ENCODE measurements at regions not wholly inside any gene's neighbourhood (a gene's known extent, or its start where the extent isn't known, plus 50 kb on each side); places are given as distances from the start of the nearest gene placed in this dataset.

DNA sequence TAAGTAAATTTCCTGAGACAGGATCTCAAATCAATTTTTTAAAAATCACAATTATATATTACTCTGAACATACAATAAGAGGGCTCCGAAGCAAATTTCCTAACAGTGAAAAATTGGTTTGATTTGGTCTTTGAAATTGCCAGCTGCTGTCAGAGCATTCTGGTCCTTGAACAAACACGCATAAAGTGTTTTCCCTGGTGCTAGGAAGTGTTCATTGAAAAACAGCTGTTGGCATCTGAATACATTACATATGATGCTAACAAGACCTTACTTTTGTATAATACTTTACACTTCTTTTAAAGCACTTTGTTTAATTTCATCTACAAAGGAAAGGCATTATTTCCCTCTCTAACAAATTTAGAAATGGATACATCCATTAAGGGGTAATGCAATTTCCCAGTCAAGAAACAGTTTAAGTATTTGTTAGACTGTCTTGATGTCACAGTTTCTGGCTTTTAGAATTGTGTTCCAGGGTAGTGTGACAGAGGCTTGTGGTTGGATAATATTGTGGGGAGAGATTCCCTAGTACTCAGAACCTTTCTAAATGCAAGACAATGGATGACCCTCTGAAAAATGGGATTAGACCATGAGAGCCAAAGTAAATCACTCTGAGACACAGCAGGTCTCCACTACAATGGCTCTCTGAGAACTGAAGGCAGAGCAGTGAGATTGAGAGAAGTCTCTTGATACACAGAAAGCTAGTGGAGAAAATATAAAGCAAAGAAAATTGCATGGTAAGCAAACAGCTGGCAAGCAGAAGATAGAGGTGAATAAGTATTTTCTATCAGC is 299.0 kb downstream of the TRIB2 start:
- H2AFZ ChIP-seq (ENCODE audit: control insufficient read depth, low read length): no peak overlapping the region
- H3K27ac ChIP-seq (ENCODE audit: control insufficient read depth, insufficient read depth, low read length): no peak overlapping the region
- TF ChIP-seq EZH2 (IDR thresholded peaks at IDR 0.05; ENCODE audit: low read length): no peak
- TF ChIP-seq, protein P1, sequence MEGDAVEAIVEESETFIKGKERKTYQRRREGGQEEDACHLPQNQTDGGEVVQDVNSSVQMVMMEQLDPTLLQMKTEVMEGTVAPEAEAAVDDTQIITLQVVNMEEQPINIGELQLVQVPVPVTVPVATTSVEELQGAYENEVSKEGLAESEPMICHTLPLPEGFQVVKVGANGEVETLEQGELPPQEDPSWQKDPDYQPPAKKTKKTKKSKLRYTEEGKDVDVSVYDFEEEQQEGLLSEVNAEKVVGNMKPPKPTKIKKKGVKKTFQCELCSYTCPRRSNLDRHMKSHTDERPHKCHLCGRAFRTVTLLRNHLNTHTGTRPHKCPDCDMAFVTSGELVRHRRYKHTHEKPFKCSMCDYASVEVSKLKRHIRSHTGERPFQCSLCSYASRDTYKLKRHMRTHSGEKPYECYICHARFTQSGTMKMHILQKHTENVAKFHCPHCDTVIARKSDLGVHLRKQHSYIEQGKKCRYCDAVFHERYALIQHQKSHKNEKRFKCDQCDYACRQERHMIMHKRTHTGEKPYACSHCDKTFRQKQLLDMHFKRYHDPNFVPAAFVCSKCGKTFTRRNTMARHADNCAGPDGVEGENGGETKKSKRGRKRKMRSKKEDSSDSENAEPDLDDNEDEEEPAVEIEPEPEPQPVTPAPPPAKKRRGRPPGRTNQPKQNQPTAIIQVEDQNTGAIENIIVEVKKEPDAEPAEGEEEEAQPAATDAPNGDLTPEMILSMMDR (optimal IDR thresholded peaks at IDR 0.05 in 1 of 3, IDR thresholded peaks at IDR 0.05 in 1 of 3, conservative IDR thresholded peaks at IDR 0.05 in 1 of 3; ENCODE audit: extremely low read depth in 1 of 3, insufficient read depth in 2 of 3, low read length in 3 of 3): no peak
- no peaks in the 10 kb centered on the region for H3K9me3 ChIP-seq (ENCODE audit: control insufficient read depth, low read depth, low read length)
- no peak overlapping the region for H3K4me2 ChIP-seq (ENCODE audit: control insufficient read depth, extremely low read depth, insufficient read depth, low read depth, low read length)
- no peaks in the 10 kb centered on the region for H3K9me1 ChIP-seq (ENCODE audit: control insufficient read depth, extremely low read depth, insufficient read depth, low read length)
- H3K4me3 ChIP-seq (ENCODE audit: control insufficient read depth in 2 of 3, extremely low read depth in 1 of 3, insufficient read depth in 2 of 3, low read depth in 1 of 3, low read length in 3 of 3): no peak overlapping the region
- dilution Hi-C loops (cut with MboI; ENCODE audit: extremely low pct_ligation_motif_present, low sequenced_read_pairs): no loop called here
- DNase-seq (ENCODE audit: low read depth, low spot score) (no peak), FAIRE-seq (no peak)
- H3K27me3 ChIP-seq (ENCODE audit: control insufficient read depth, extremely low read depth, insufficient read depth, low read length): no peaks in the 10 kb centered on the region
- no peaks in the 10 kb centered on the region for H3K36me3 ChIP-seq (ENCODE audit: control insufficient read depth in 2 of 2, extremely low read depth in 1 of 2, insufficient read depth in 2 of 2, low read length in 2 of 2)
- no peaks in the 10 kb centered on the region for H3K4me1 ChIP-seq (ENCODE audit: control insufficient read depth, extremely low read depth, insufficient read depth, low read length)
- H4K20me1 ChIP-seq (ENCODE audit: control insufficient read depth, extremely low read depth, insufficient read depth, low read length): no peaks in the 10 kb centered on the region
- no peak overlapping the region for H3K9ac ChIP-seq (ENCODE audit: control insufficient read depth, extremely low read depth, insufficient read depth, low read length)
- H3K79me2 ChIP-seq (ENCODE audit: control insufficient read depth, insufficient read depth, low read length): no peaks in the 10 kb centered on the region

DNA sequence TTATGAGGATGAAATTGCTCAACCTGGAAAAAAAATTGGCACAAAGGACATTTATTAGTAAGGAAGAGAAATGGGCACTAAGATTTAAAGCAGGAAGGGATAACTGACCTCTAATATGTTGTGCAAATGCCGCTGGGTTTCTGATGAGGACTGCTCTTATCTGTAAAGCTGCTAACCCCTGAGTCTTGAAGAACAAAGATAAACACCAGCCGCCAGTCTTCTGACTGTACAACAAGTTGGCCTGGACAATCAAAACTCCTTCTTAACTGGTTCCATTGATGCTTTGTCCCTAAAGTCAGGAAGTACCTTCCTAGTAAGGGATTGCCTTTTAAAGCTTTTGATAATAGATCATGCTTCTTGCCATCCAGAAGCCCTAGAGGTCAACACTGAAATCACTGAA is 301.8 kb downstream of the TRIB2 start:
- H4K20me1 ChIP-seq (ENCODE audit: control insufficient read depth, extremely low read depth, insufficient read depth, low read length): no peaks in the 10 kb centered on the region

More for the DNA sequence above, 301.8 kb downstream of the TRIB2 start:
- H3K9me3 ChIP-seq (ENCODE audit: control insufficient read depth, low read depth, low read length): no peaks in the 10 kb centered on the region
- no peaks in the 10 kb centered on the region for H3K9me1 ChIP-seq (ENCODE audit: control insufficient read depth, extremely low read depth, insufficient read depth, low read length)
- DNase-seq (ENCODE audit: low read depth, low spot score) (no peak), FAIRE-seq (no peak)
- no peak overlapping the region for H3K4me3 ChIP-seq (ENCODE audit: control insufficient read depth in 2 of 3, extremely low read depth in 1 of 3, insufficient read depth in 2 of 3, low read depth in 1 of 3, low read length in 3 of 3)
- dilution Hi-C loops (cut with MboI; ENCODE audit: extremely low pct_ligation_motif_present, low sequenced_read_pairs): no loop called here
- H3K4me2 ChIP-seq (ENCODE audit: control insufficient read depth, extremely low read depth, insufficient read depth, low read depth, low read length): no peak overlapping the region
- TF ChIP-seq, protein P1 (optimal IDR thresholded peaks at IDR 0.05 in 1 of 3, IDR thresholded peaks at IDR 0.05 in 1 of 3, conservative IDR thresholded peaks at IDR 0.05 in 1 of 3; ENCODE audit: extremely low read depth in 1 of 3, insufficient read depth in 2 of 3, low read length in 3 of 3): no peak
- TF ChIP-seq EZH2 (IDR thresholded peaks at IDR 0.05; ENCODE audit: low read length): no peak
- no peak overlapping the region for H3K9ac ChIP-seq (ENCODE audit: control insufficient read depth, extremely low read depth, insufficient read depth, low read length)
- H3K36me3 ChIP-seq (ENCODE audit: control insufficient read depth in 2 of 2, extremely low read depth in 1 of 2, insufficient read depth in 2 of 2, low read length in 2 of 2): no peaks in the 10 kb centered on the region
- no peaks in the 10 kb centered on the region for H3K4me1 ChIP-seq (ENCODE audit: control insufficient read depth, extremely low read depth, insufficient read depth, low read length)
- H3K79me2 ChIP-seq (ENCODE audit: control insufficient read depth, insufficient read depth, low read length): no peaks in the 10 kb centered on the region
- no peaks in the 10 kb centered on the region for H3K27me3 ChIP-seq (ENCODE audit: control insufficient read depth, extremely low read depth, insufficient read depth, low read length)
- H2AFZ ChIP-seq (ENCODE audit: control insufficient read depth, low read length): no peak overlapping the region
- no peak overlapping the region for H3K27ac ChIP-seq (ENCODE audit: control insufficient read depth, insufficient read depth, low read length)
